Esophagus squamous epithelium (tissue), 5 donors: ENCODE measurements at regions not wholly inside any gene's neighbourhood (a gene's known extent, or its start where the extent isn't known, plus 50 kb on each side); places are given as distances from the start of the nearest gene placed in this dataset.

Experiments
- DNase-seq: peaks from one replicate; lab custom pipeline; 2025; lab: John Stamatoyannopoulos, UW
- H3K27ac ChIP-seq, 4 donors: fragments of 200-600 bp; sonication (generic); one replicate each; pipeline ENCODE4 v1.5.1; 2016 to 2019; ENCODE audit warnings: mild to moderate bottlenecking in 1 of 4
- H3K27me3 ChIP-seq, 4 donors: fragments of 200-600 bp; sonication (generic); 1 replicate in 3 of 4; 2 replicates in 1 of 4; pipeline versions ENCODE4 v1.5.1 to v1.6.0; 2017 to 2021; ENCODE audit warnings: antibody characterized with exemption in 1 of 4
- H3K36me3 ChIP-seq, 3 donors: fragments of 200-600 bp; sonication (generic); one replicate each; pipeline ENCODE4 v1.5.1; 2016 to 2019
- H3K4me1 ChIP-seq, 3 donors: fragments of 200-600 bp; sonication (generic); one replicate each; pipeline ENCODE4 v1.5.1; 2017 to 2019
- H3K4me3 ChIP-seq, 4 donors: fragments of 200-600 bp; sonication (generic); 1 replicate in 3 of 4; 2 replicates in 1 of 4; pipeline ENCODE4 v1.5.1; 2016 to 2019; ENCODE audit warnings: mild to moderate bottlenecking in 2 of 4, moderate library complexity in 1 of 4
- H3K9me3 ChIP-seq, 3 donors: fragments of 200-600 bp; sonication (generic); one replicate each; pipeline ENCODE4 v1.5.1; 2016 to 2019
- POLR2A ChIP-seq, 4 donors: fragments of 450-650 bp; IDR thresholded peaks; one replicate each; pipeline ENCODE4 v1.6.1; 2017; ENCODE audit warnings: antibody characterized with exemption in 4 of 4, mild to moderate bottlenecking in 4 of 4, moderate library complexity in 3 of 4
- WGBS, 2 donors: methylation state at CpG; one replicate each; pipeline ENCODE4 v1.1.5; 2018; 5-methylcytosine and 5-hydroxymethylcytosine counted together
- intact Hi-C: fragments of 100-400 bp; cut with DNase I; formaldehyde crosslinking; loops from one replicate; pipeline ENCODE4 v1.15.0; 2022
- TF ChIP-seq, protein P1 (sequence below), 6 experiments: fragments of 450-650 bp in 4 of 6; fragments of 200-600 bp in 2 of 6; sonication (generic) in 2 of 6; IDR thresholded peaks; one replicate each; pipeline ENCODE4 v1.5.1; 2016 to 2019; ENCODE audit warnings: antibody characterized with exemption in 6 of 6, mild to moderate bottlenecking in 4 of 6, moderate library complexity in 4 of 6
- donor health status: DM: yes; HTN: yes; CAD: no.

DNA sequence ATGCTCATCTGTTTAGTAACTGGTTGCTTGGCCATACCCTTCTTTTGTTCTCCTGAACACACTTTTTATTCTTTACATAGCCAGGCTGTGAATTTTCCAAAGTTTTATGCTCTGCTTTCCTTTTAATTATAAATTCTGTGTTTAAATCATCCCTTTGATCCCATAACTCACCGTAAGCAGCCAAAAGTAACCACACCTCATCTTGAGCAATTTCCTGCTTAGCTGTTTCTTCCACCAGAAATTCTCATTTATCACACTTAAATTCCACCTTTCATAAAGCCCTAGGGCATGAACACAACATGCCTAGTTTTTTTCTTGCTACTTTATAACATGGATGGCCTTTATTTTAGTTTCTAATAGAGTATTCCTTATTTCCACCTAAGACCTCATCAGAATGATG, 510.7 kb downstream of the C12orf50 start:
- DNase-seq, result no peak
- no peak overlapping the region for H3K4me3 ChIP-seq
- TF ChIP-seq, protein P1, sequence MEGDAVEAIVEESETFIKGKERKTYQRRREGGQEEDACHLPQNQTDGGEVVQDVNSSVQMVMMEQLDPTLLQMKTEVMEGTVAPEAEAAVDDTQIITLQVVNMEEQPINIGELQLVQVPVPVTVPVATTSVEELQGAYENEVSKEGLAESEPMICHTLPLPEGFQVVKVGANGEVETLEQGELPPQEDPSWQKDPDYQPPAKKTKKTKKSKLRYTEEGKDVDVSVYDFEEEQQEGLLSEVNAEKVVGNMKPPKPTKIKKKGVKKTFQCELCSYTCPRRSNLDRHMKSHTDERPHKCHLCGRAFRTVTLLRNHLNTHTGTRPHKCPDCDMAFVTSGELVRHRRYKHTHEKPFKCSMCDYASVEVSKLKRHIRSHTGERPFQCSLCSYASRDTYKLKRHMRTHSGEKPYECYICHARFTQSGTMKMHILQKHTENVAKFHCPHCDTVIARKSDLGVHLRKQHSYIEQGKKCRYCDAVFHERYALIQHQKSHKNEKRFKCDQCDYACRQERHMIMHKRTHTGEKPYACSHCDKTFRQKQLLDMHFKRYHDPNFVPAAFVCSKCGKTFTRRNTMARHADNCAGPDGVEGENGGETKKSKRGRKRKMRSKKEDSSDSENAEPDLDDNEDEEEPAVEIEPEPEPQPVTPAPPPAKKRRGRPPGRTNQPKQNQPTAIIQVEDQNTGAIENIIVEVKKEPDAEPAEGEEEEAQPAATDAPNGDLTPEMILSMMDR (IDR thresholded peaks at IDR 0.05), result no peak
- TF ChIP-seq POLR2A (IDR thresholded peaks at IDR 0.05), result no peak
- WGBS, 2 donors, result 20 to 21% methylated on average over 1 of the region's 1 CpG
- H3K27me3 ChIP-seq, result no peaks in the 10 kb centered on the region
- intact Hi-C loops, result no loop called here
- H3K27ac ChIP-seq, result no peak overlapping the region
- H3K36me3 ChIP-seq, result no peaks in the 10 kb centered on the region
- peaks cover 0 to 10% (median 0%) of the 10 kb centered on the region in 3 donors for H3K4me1 ChIP-seq
- no peaks in the 10 kb centered on the region for H3K9me3 ChIP-seq

DNA sequence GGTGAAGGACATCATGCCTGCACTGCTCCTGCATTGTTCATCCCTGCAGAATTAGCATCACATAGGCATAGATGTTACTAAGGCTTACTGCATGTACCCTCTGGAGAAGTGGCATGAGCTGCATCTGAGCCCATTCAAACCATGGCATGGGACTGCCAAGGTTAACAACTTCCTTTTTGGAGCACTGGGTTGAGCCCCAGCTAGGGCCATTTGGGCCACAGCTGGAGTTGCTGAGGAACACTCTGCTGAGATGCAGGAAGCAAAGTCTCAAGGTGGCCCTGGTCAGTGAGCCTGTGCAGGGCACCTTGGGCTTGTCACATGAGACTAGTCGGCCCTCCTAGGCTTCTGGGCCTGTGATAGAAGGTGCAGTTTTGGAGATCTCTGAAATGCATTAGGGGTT, 511.2 kb downstream of the C12orf50 start:
- Histone ChIP-seq H3K9me3 (no peaks in the 10 kb centered on the region), H3K4me3 (no peak overlapping the region), H3K27me3 (no peaks in the 10 kb centered on the region), H3K36me3 (no peaks in the 10 kb centered on the region), H3K27ac (no peak overlapping the region), H3K4me1 (peaks cover 0 to 10% (median 0%) of the 10 kb centered on the region in 3 donors)
- WGBS, 2 donors, result 57% methylated on average over 1 of the region's 1 CpG
- intact Hi-C loops, result no loop called here
- TF ChIP-seq, protein P1 (IDR thresholded peaks at IDR 0.05), result no peak
- TF ChIP-seq POLR2A (IDR thresholded peaks at IDR 0.05), result no peak
- DNase-seq, result no peak

DNA sequence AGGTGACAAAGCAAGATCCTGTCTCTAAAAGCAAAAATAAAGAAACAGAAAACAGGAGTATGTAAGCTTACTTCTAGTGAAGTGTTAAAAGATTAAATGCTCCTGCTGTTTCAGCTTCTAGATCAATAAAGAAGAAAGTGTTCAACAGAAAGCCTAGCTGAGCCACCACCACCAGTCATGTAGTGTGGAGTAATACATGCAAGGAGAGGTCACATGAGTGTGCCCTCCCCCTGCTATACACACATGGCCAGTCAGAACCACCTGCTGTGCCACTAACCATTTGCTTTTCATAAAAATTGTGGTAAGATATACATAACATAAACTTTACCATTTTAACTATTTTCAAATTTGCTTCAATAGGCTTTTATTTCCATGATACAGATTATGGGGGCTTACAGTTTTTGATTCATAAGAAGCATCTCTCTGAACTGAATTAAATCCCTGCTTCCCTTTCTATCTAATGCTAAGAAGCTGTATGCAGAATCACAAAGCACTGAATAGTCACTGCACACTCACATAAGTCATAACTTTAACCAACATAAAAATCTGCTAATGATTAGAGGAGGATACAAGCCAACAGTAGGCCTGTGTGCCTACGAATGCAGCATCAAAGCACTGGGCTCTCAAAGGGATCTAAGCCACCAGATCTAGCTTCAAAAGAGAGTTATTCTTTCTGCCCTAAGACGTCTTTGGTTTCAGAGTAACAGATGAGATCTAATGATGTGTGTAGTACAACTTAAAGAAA, 515.5 kb downstream of the C12orf50 start:
- no peak overlapping the region for H3K27ac ChIP-seq
- WGBS, 2 donors, result 31 to 52% methylated on average over 2 of the region's 2 CpGs
- peaks cover 0 to 15% (median 0%) of the 10 kb centered on the region in 3 donors for H3K4me1 ChIP-seq
- H3K27me3 ChIP-seq, result no peaks in the 10 kb centered on the region
- TF ChIP-seq POLR2A (IDR thresholded peaks at IDR 0.05), result no peak
- TF ChIP-seq, protein P1 (IDR thresholded peaks at IDR 0.05), result no peak
- no peak for DNase-seq
- intact Hi-C loops, result no loop called here
- H3K9me3 ChIP-seq, result no peaks in the 10 kb centered on the region
- H3K4me3 ChIP-seq, result no peak overlapping the region
- no peaks in the 10 kb centered on the region for H3K36me3 ChIP-seq

DNA sequence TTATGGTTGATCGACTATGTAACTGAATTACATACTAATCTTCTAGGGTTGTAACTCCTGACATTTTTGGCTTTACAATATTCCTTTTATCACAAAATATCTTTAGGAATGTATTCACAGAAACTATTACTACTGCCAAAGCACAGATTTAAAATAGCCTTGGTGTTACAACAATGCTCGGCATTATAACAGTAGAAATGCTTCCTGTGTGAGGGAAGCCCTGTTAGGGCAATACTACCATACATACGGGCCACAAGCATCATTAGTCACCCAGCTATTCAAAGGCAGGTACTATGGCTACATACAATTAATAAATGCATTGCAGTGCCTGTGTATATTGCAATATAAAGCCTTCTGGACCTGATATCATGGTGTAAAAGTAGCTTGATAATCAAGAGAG, 517.8 kb downstream of the C12orf50 start:
- no peaks in the 10 kb centered on the region for H3K27me3 ChIP-seq
- DNase-seq, result no peak
- H3K27ac ChIP-seq, result no peak overlapping the region
- intact Hi-C loops, result no loop called here
- H3K4me3 ChIP-seq, result no peak overlapping the region
- peaks cover 0 to 8% (median 0%) of the 10 kb centered on the region in 3 donors for H3K4me1 ChIP-seq
- 14 to 39% methylated on average over 3 of the region's 3 CpGs for WGBS, 2 donors
- H3K36me3 ChIP-seq, result no peaks in the 10 kb centered on the region
- H3K9me3 ChIP-seq, result no peaks in the 10 kb centered on the region
- TF ChIP-seq POLR2A (IDR thresholded peaks at IDR 0.05), result no peak
- TF ChIP-seq, protein P1 (IDR thresholded peaks at IDR 0.05), result no peak

DNA sequence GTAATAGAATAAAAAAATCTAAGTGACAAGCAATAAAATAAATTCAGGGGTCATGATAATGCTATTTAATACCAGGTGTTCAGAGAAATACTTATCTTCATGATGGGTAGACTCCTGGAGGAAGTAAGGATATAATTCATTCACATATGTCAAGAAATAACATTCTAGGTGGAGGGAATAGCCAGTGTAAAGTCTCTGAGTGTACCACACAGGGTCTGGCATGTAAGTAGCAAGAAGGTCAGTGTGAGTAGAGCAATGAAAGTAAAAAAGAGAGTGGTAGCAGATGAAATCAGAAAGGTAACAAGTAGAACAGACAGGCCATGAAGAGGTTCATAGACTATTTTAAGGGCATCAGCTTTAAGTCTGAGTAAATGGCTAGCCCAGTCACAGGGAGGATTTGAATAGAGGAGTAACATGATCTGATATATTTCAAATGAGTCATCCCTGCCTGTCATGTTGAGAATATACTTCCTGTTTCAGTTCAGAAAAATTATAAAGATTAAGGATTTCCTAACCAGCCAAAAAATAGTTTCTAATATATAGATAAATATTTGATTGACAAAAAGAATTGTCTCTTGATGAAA, 519.9 kb downstream of the C12orf50 start:
- Histone ChIP-seq H3K27ac (no peak overlapping the region), H3K36me3 (no peaks in the 10 kb centered on the region), H3K27me3 (no peaks in the 10 kb centered on the region), H3K4me1 (peaks cover 0 to 8% (median 0%) of the 10 kb centered on the region in 3 donors), H3K4me3 (no peak overlapping the region), H3K9me3 (no peaks in the 10 kb centered on the region)
- DNase-seq, result no peak
- intact Hi-C loops, result no loop called here
- TF ChIP-seq, protein P1 (IDR thresholded peaks at IDR 0.05), result no peak
- TF ChIP-seq POLR2A (IDR thresholded peaks at IDR 0.05), result no peak
